ENCODE measurements at regions not wholly inside any gene's neighbourhood (a gene's known extent, or its start where the extent isn't known, plus 50 kb on each side); places are given as distances from the start of the nearest gene placed in this dataset.

DNA sequence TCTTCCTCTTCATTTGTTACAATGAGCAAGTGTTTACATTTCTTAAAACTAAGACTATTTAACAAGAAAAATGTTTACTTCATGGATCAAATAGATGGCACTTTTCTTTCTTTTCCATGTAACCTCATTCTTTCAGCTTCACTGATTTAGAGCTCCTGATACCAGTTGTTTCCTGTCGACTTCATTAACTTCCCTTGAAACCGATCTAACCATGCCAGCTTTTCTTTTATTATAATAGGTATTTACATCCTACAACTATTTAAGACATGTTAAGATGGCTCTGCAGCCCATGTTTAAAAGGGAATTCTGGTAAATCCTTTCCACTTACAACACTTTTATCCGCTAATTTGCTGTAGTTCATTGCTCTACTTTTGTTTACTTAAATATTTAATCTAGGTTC, 107.3 kb upstream of the DCN start:
- TF ChIP-seq CTCF (IDR thresholded peaks at IDR 0.05; ENCODE audit: borderline replicate concordance, extremely low read depth, low read length, poor library complexity, severe bottlenecking) (no peak), EZH2 (IDR thresholded peaks at IDR 0.05; ENCODE audit: borderline replicate concordance, low read depth, low read length, severe bottlenecking) (no peak)
